ENCODE measurements at regions not wholly inside any gene's neighbourhood (a gene's known extent, or its start where the extent isn't known, plus 50 kb on each side); places are given as distances from the start of the nearest gene placed in this dataset.

DNA sequence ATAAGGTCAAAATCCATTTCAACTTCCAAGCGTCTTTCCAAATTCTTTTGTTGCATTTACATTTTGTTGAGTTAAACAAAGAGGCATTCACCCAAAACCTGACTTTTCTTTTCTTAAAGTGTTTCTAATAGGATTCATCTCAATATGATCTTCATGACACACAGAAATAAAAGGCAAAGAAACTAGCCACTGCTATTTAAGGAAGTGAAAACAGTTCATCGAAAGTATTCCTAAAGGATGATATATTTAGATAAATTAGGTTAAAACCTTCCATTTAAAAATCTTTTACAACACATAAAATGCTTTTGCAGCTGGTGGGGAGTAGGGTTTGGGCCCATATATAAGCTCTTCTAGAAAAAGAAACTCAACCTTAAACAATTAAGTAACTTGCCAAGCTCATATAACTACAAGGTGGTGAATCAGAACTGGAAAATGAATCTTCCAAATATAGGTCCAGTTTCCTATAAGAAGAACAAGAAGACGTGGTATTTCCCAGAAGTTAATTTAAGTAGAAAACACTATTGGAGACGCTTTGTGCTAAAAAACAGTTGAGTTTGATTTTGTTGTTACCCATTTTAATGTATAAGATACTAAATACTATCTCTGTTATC is 336.0 kb upstream of the HNRNPA3 start:
- no peak for TF ChIP-seq ZNF70 (CRISPR knock-in tag; IDR thresholded peaks at IDR 0.05)
- TF ChIP-seq ZFP3 (CRISPR knock-in tag; IDR thresholded peaks at IDR 0.05) = no peak
- TF ChIP-seq ZFP30 (CRISPR knock-in tag; IDR thresholded peaks at IDR 0.05) = no peak
- TF ChIP-seq BACH2 (CRISPR knock-in tag; IDR thresholded peaks at IDR 0.05; ENCODE audit: borderline replicate concordance) = no peak
- TF ChIP-seq TOX (CRISPR knock-in tag; IDR thresholded peaks at IDR 0.05; ENCODE audit: borderline replicate concordance) = no peak
